ENCODE measurements at regions not wholly inside any gene's neighbourhood (a gene's known extent, or its start where the extent isn't known, plus 50 kb on each side); places are given as distances from the start of the nearest gene placed in this dataset.

GRCh38 chr5:24290536-24290935 is 354.2 kb downstream of the CDH10 start:
- Histone ChIP-seq H3K27ac (ENCODE audit: low read depth, low read length) (no peak overlapping the region), H3K9me3 (ENCODE audit: control insufficient read depth, insufficient read depth, low read length) (no peaks in the 10 kb centered on the region), H3K27me3 (ENCODE audit: control insufficient read depth, insufficient read depth, low read length) (no peaks in the 10 kb centered on the region), H3K4me3 (ENCODE audit: low read depth, low read length) (no peak overlapping the region), H3K36me3 (ENCODE audit: control insufficient read depth, insufficient read depth, low read length) (no peaks in the 10 kb centered on the region), H3K4me1 (ENCODE audit: control insufficient read depth, insufficient read depth, low read length) (no peaks in the 10 kb centered on the region)
- peak in 1 of 6 donors; percentile 38 for DNase-seq (ENCODE audit: low read depth in 4 of 6, low spot score in 6 of 6)
- no CpG with 5 or more reads among the region's 1 CpG for WGBS (ENCODE audit: insufficient coverage)

DNA sequence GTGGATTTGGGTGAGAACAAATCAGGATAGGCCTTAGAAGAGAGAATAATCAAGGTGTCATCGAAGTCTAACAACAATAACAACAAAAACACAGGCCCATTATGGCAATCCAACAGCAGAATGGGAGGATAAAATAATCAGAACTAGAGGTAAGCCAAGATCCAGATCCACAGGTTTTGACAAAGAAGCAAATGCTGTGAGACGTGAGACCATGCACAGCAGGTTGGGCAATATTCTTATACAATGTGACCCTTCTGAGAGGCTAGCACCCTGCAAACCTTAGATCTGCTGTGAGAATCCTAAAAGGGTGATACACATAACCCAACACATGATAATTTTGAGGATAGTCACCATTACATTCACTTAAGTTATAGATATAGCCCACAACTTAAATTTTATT is 352.9 kb downstream of the CDH10 start:
- DNase-seq (ENCODE audit: low read depth in 4 of 6, low spot score in 6 of 6), result no peak
- Histone ChIP-seq H3K36me3 (ENCODE audit: control insufficient read depth, insufficient read depth, low read length) (no peaks in the 10 kb centered on the region), H3K4me1 (ENCODE audit: control insufficient read depth, insufficient read depth, low read length) (no peaks in the 10 kb centered on the region), H3K27ac (ENCODE audit: low read depth, low read length) (no peak overlapping the region), H3K9me3 (ENCODE audit: control insufficient read depth, insufficient read depth, low read length) (no peaks in the 10 kb centered on the region), H3K27me3 (ENCODE audit: control insufficient read depth, insufficient read depth, low read length) (no peaks in the 10 kb centered on the region), H3K4me3 (ENCODE audit: low read depth, low read length) (no peak overlapping the region)
- 80% methylated on average over 1 of the region's 2 CpGs for WGBS (ENCODE audit: insufficient coverage)

GRCh38 chr5:24294333-24294732 is 350.4 kb downstream of the CDH10 start:
- Histone ChIP-seq H3K4me3 (ENCODE audit: low read depth, low read length) (no peak overlapping the region), H3K9me3 (ENCODE audit: control insufficient read depth, insufficient read depth, low read length) (no peaks in the 10 kb centered on the region), H3K27ac (ENCODE audit: low read depth, low read length) (no peak overlapping the region), H3K4me1 (ENCODE audit: control insufficient read depth, insufficient read depth, low read length) (no peaks in the 10 kb centered on the region), H3K36me3 (ENCODE audit: control insufficient read depth, insufficient read depth, low read length) (no peaks in the 10 kb centered on the region), H3K27me3 (ENCODE audit: control insufficient read depth, insufficient read depth, low read length) (no peaks in the 10 kb centered on the region)
- WGBS (ENCODE audit: insufficient coverage), result 100% methylated on average over 1 of the region's 4 CpGs
- no peak for DNase-seq (ENCODE audit: low read depth in 4 of 6, low spot score in 6 of 6)

GRCh38 chr5:24314106-24314505 is 330.7 kb downstream of the CDH10 start:
- no peak for DNase-seq (ENCODE audit: low read depth in 4 of 6, low spot score in 6 of 6)
- no peak overlapping the region for H3K27ac ChIP-seq (ENCODE audit: low read depth, low read length)
- WGBS (ENCODE audit: insufficient coverage), result 91% methylated on average over 18 of the region's 19 CpGs
- H3K27me3 ChIP-seq (ENCODE audit: control insufficient read depth, insufficient read depth, low read length), result no peaks in the 10 kb centered on the region
- H3K36me3 ChIP-seq (ENCODE audit: control insufficient read depth, insufficient read depth, low read length), result no peaks in the 10 kb centered on the region
- H3K9me3 ChIP-seq (ENCODE audit: control insufficient read depth, insufficient read depth, low read length), result no peaks in the 10 kb centered on the region
- no peaks in the 10 kb centered on the region for H3K4me1 ChIP-seq (ENCODE audit: control insufficient read depth, insufficient read depth, low read length)
- no peak overlapping the region for H3K4me3 ChIP-seq (ENCODE audit: low read depth, low read length)

- Histone ChIP-seq H3K4me3 (ENCODE audit: low read depth, low read length) (no peak overlapping the region), H3K9me3 (ENCODE audit: control insufficient read depth, insufficient read depth, low read length) (no peaks in the 10 kb centered on the region), H3K4me1 (ENCODE audit: control insufficient read depth, insufficient read depth, low read length) (no peaks in the 10 kb centered on the region), H3K27me3 (ENCODE audit: control insufficient read depth, insufficient read depth, low read length) (no peaks in the 10 kb centered on the region), H3K27ac (ENCODE audit: low read depth, low read length) (no peak overlapping the region), H3K36me3 (ENCODE audit: control insufficient read depth, insufficient read depth, low read length) (no peaks in the 10 kb centered on the region)
- 94% methylated on average over 2 of the region's 3 CpGs for WGBS (ENCODE audit: insufficient coverage)
- DNase-seq (ENCODE audit: low read depth in 4 of 6, low spot score in 6 of 6), result no peak
These were observed 324.1 kb downstream of the CDH10 start for GRCh38 chr5:24320643-24321042.

DNA sequence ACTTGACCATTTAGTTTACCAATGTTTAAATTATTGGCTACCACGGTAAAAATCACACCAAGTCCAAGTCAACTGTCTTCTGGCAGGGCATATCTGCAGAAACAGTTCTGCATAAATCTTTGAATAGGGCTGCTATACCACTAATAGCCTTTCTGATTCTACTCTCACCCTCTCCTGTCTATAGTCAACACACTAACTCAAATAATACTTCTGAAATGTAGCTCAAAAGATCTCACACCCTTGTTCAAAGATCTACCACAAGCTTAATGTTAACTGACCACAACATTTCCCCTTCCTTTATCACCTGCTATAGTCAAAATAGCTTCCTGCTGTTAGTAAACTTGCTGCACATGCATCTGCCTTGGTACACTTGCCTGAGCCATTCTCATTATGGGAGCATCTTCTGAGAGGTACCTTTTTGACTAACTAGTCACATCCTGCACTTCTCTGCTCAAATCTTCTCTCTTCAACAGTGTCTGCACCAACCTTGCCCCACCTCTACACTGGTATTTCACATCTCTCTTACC is 319.4 kb downstream of the CDH10 start:
- no peaks in the 10 kb centered on the region for H3K9me3 ChIP-seq (ENCODE audit: control insufficient read depth, insufficient read depth, low read length)
- no peak overlapping the region for H3K4me3 ChIP-seq (ENCODE audit: low read depth, low read length)
- H3K36me3 ChIP-seq (ENCODE audit: control insufficient read depth, insufficient read depth, low read length), result no peaks in the 10 kb centered on the region
- WGBS (ENCODE audit: insufficient coverage), result 82% methylated on average over 1 of the region's 1 CpG
- no peaks in the 10 kb centered on the region for H3K4me1 ChIP-seq (ENCODE audit: control insufficient read depth, insufficient read depth, low read length)
- H3K27me3 ChIP-seq (ENCODE audit: control insufficient read depth, insufficient read depth, low read length), result no peaks in the 10 kb centered on the region
- H3K27ac ChIP-seq (ENCODE audit: low read depth, low read length), result no peak overlapping the region
- no peak for DNase-seq (ENCODE audit: low read depth in 4 of 6, low spot score in 6 of 6)

DNA sequence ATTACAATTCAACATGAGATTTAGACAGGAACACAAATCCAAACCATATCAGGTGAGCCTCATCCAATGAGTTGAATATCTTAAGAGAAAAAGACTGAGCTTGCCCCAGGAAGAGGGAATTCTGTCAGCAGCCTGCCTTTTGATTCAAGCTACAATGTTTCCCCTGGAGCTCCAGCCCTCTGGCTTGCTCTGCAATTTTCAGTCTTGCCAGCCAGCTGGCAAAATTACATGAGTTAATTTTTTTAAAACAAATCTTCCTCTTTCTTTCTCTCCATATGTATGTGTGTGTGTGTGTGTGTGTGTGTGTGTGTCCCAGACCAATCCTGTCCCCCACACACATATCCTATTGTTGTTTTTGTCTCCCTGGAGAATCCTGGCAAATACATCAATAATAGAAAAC is 313.2 kb downstream of the CDH10 start:
- no peak overlapping the region for H3K27ac ChIP-seq (ENCODE audit: low read depth, low read length)
- no peak overlapping the region for H3K4me3 ChIP-seq (ENCODE audit: low read depth, low read length)
- no peaks in the 10 kb centered on the region for H3K27me3 ChIP-seq (ENCODE audit: control insufficient read depth, insufficient read depth, low read length)
- H3K4me1 ChIP-seq (ENCODE audit: control insufficient read depth, insufficient read depth, low read length), result no peaks in the 10 kb centered on the region
- H3K36me3 ChIP-seq (ENCODE audit: control insufficient read depth, insufficient read depth, low read length), result no peaks in the 10 kb centered on the region
- no peaks in the 10 kb centered on the region for H3K9me3 ChIP-seq (ENCODE audit: control insufficient read depth, insufficient read depth, low read length)
- peak in 2 of 6 donors; percentile 46 to 71 for DNase-seq (ENCODE audit: low read depth in 4 of 6, low spot score in 6 of 6)

- Histone ChIP-seq H3K36me3 (ENCODE audit: control insufficient read depth, insufficient read depth, low read length) (no peaks in the 10 kb centered on the region), H3K4me3 (ENCODE audit: low read depth, low read length) (no peak overlapping the region), H3K27ac (ENCODE audit: low read depth, low read length) (no peak overlapping the region), H3K27me3 (ENCODE audit: control insufficient read depth, insufficient read depth, low read length) (no peaks in the 10 kb centered on the region), H3K9me3 (ENCODE audit: control insufficient read depth, insufficient read depth, low read length) (no peaks in the 10 kb centered on the region), H3K4me1 (ENCODE audit: control insufficient read depth, insufficient read depth, low read length) (no peaks in the 10 kb centered on the region)
- no peak for DNase-seq (ENCODE audit: low read depth in 4 of 6, low spot score in 6 of 6)
- WGBS (ENCODE audit: insufficient coverage), result no CpG with 5 or more reads among the region's 2 CpGs
These were observed 297.6 kb downstream of the CDH10 start for GRCh38 chr5:24347158-24347557.

- no peaks in the 10 kb centered on the region for H3K4me1 ChIP-seq (ENCODE audit: control insufficient read depth, insufficient read depth, low read length)
- no peaks in the 10 kb centered on the region for H3K36me3 ChIP-seq (ENCODE audit: control insufficient read depth, insufficient read depth, low read length)
- no peak for DNase-seq (ENCODE audit: low read depth in 4 of 6, low spot score in 6 of 6)
- H3K9me3 ChIP-seq (ENCODE audit: control insufficient read depth, insufficient read depth, low read length), result no peaks in the 10 kb centered on the region
- H3K4me3 ChIP-seq (ENCODE audit: low read depth, low read length), result no peak overlapping the region
- no peaks in the 10 kb centered on the region for H3K27me3 ChIP-seq (ENCODE audit: control insufficient read depth, insufficient read depth, low read length)
- 94% methylated on average over 3 of the region's 7 CpGs for WGBS (ENCODE audit: insufficient coverage)
- H3K27ac ChIP-seq (ENCODE audit: low read depth, low read length), result no peak overlapping the region
These were observed 293.5 kb downstream of the CDH10 start for GRCh38 chr5:24351285-24351684.

GRCh38 chr5:24353016-24353415 is 291.8 kb downstream of the CDH10 start:
- WGBS (ENCODE audit: insufficient coverage), result 92% methylated on average over 2 of the region's 2 CpGs
- Histone ChIP-seq H3K4me3 (ENCODE audit: low read depth, low read length) (no peak overlapping the region), H3K9me3 (ENCODE audit: control insufficient read depth, insufficient read depth, low read length) (no peaks in the 10 kb centered on the region), H3K4me1 (ENCODE audit: control insufficient read depth, insufficient read depth, low read length) (no peaks in the 10 kb centered on the region), H3K27ac (ENCODE audit: low read depth, low read length) (no peak overlapping the region), H3K27me3 (ENCODE audit: control insufficient read depth, insufficient read depth, low read length) (no peaks in the 10 kb centered on the region), H3K36me3 (ENCODE audit: control insufficient read depth, insufficient read depth, low read length) (no peaks in the 10 kb centered on the region)
- no peak for DNase-seq (ENCODE audit: low read depth in 4 of 6, low spot score in 6 of 6)

Data from spinal cord (tissue), 9 donors.